ENCODE measurements at regions not wholly inside any gene's neighbourhood (a gene's known extent, or its start where the extent isn't known, plus 50 kb on each side); places are given as distances from the start of the nearest gene placed in this dataset.

GRCh38 chr4:95982516-95982915 lies 142.6 kb downstream of the PDHA2 start:
- TF ChIP-seq CTCF (IDR thresholded peaks at IDR 0.05; ENCODE audit: unreplicated experiment), result no peak
- CTCF ChIA-PET, result no interaction called here
- H3K27me3 Mint-ChIP-seq (ENCODE audit: unreplicated experiment), result no peaks in the 10 kb centered on the region
- H3K27ac Mint-ChIP-seq (ENCODE audit: unreplicated experiment), result no peak overlapping the region
- DNase-seq, result no peak
- H3K36me3 Mint-ChIP-seq (ENCODE audit: insufficient read depth, unreplicated experiment), result no peaks in the 10 kb centered on the region
- BruUV-seq (replicated peaks), result no TSS peak
- no peaks in the 10 kb centered on the region for H3K4me1 Mint-ChIP-seq (ENCODE audit: low read depth, unreplicated experiment)
- H3K9me3 Mint-ChIP-seq (ENCODE audit: low read depth, unreplicated experiment), result peaks cover 8% of the 10 kb centered on the region
- intact Hi-C loops (cut with micrococcal nuclease; ENCODE audit: unreplicated experiment), result no loop called here
- H3K4me3 Mint-ChIP-seq (ENCODE audit: low read depth, unreplicated experiment), result no peak overlapping the region

GRCh38 chr4:95984081-95984480 lies 144.2 kb downstream of the PDHA2 start:
- BruUV-seq (replicated peaks), result no TSS peak
- H3K4me3 Mint-ChIP-seq (ENCODE audit: low read depth, unreplicated experiment), result no peak overlapping the region

GRCh38 chr4:95985051-95985450 lies 145.2 kb downstream of the PDHA2 start:
- intact Hi-C loops (cut with micrococcal nuclease; ENCODE audit: unreplicated experiment), result no loop called here

More at GRCh38 chr4:95984081-95984480, 144.2 kb downstream of the PDHA2 start:
- Mint-ChIP-seq H3K4me1 (ENCODE audit: low read depth, unreplicated experiment) (no peaks in the 10 kb centered on the region), H3K9me3 (ENCODE audit: low read depth, unreplicated experiment) (peaks cover 8% of the 10 kb centered on the region), H3K27me3 (ENCODE audit: unreplicated experiment) (no peaks in the 10 kb centered on the region), H3K36me3 (ENCODE audit: insufficient read depth, unreplicated experiment) (no peaks in the 10 kb centered on the region), H3K27ac (ENCODE audit: unreplicated experiment) (no peak overlapping the region)
- CTCF ChIA-PET, result no interaction called here
- no peak for TF ChIP-seq CTCF (IDR thresholded peaks at IDR 0.05; ENCODE audit: unreplicated experiment)
- intact Hi-C loops (cut with micrococcal nuclease; ENCODE audit: unreplicated experiment), result no loop called here
- DNase-seq, result no peak

GRCh38 chr4:95985791-95986550 lies 146.1 kb downstream of the PDHA2 start:
- CTCF ChIA-PET, result no interaction called here
- H3K36me3 Mint-ChIP-seq (ENCODE audit: insufficient read depth, unreplicated experiment), result no peaks in the 10 kb centered on the region
- H3K9me3 Mint-ChIP-seq (ENCODE audit: low read depth, unreplicated experiment), result peaks cover 4% of the 10 kb centered on the region
- no TSS peak for BruUV-seq (replicated peaks)
- H3K27ac Mint-ChIP-seq (ENCODE audit: unreplicated experiment), result no peak overlapping the region
- no peak for TF ChIP-seq CTCF (IDR thresholded peaks at IDR 0.05; ENCODE audit: unreplicated experiment)
- H3K27me3 Mint-ChIP-seq (ENCODE audit: unreplicated experiment), result no peaks in the 10 kb centered on the region
- DNase-seq, result no peak
- no peak overlapping the region for H3K4me3 Mint-ChIP-seq (ENCODE audit: low read depth, unreplicated experiment)
- no peaks in the 10 kb centered on the region for H3K4me1 Mint-ChIP-seq (ENCODE audit: low read depth, unreplicated experiment)
- intact Hi-C loops (cut with micrococcal nuclease; ENCODE audit: unreplicated experiment), result no loop called here

More at GRCh38 chr4:95985051-95985450, 145.2 kb downstream of the PDHA2 start:
- Mint-ChIP-seq H3K27me3 (ENCODE audit: unreplicated experiment) (no peaks in the 10 kb centered on the region), H3K9me3 (ENCODE audit: low read depth, unreplicated experiment) (peaks cover 4% of the 10 kb centered on the region), H3K4me3 (ENCODE audit: low read depth, unreplicated experiment) (no peak overlapping the region), H3K27ac (ENCODE audit: unreplicated experiment) (no peak overlapping the region), H3K36me3 (ENCODE audit: insufficient read depth, unreplicated experiment) (no peaks in the 10 kb centered on the region), H3K4me1 (ENCODE audit: low read depth, unreplicated experiment) (no peaks in the 10 kb centered on the region)
- CTCF ChIA-PET, result no interaction called here
- TF ChIP-seq CTCF (IDR thresholded peaks at IDR 0.05; ENCODE audit: unreplicated experiment), result no peak
- BruUV-seq (replicated peaks), result no TSS peak
- no peak for DNase-seq
